AG08395 (cell line): ENCODE measurements at regions not wholly inside any gene's neighbourhood (a gene's known extent, or its start where the extent isn't known, plus 50 kb on each side); places are given as distances from the start of the nearest gene placed in this dataset.
"Not testable (repeated sequence)": the region's sequence is repeated elsewhere in the genome, so short reads cannot be mapped to it uniquely, and the experiment has no call there.

ENCODE experiments used
- DNase-seq: peaks from one replicate; pipeline ENCODE4 v3.0.0; 2012; ENCODE audit warnings: mixed read lengths, low spot score

DNA sequence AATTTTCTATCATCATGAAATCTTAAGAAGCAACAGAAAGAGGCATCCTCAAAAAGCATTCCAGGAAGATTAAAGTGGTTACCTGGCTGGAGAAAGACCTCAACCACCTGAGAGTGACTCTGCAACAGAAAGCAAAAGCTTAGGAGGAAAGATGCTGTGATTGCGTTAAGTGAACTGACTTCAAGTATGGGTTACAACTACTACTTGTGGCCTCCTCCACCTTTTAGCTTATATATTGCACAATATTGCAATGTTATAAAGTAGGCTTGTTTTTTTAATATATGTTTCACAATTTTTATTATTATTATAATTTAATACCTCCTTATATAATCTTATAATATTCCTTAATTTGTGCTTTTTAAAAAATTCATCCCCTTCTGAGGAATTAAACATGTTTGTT is 1407.5 kb downstream of the KCNT2 start:
- no peak for DNase-seq

- DNase-seq, result no peak
Measured at GRCh38 chr1:195197116-195197515, 1411.1 kb downstream of the KCNT2 start.

- no peak for DNase-seq
Measured at GRCh38 chr1:195195423-195196057, 1412.7 kb downstream of the KCNT2 start.

- DNase-seq, result no peak
Measured at GRCh38 chr1:195193134-195193533, 1415.1 kb downstream of the KCNT2 start.

- no peak for DNase-seq
Measured at GRCh38 chr1:195188821-195189220, 1419.4 kb downstream of the KCNT2 start.

DNA sequence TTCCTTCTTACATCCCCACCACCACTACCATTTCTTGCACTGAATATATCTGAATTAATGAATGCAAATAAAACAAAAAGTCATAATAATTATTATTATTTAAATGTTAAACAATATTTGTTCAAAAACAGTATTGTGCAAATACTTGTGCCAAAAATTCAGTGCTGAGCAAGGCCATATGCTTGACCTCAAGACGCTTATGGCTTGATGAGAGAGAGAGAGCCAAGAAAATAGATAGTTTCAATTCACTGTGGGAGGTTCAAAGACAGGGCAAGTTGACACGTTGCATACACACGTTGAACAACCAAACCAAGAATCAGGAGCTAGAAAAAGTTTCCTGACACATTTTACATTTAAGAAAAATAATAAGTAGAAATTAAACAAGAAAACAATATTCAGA is 1421.7 kb downstream of the KCNT2 start:
- DNase-seq, result no peak

GRCh38 chr1:195185736-195186135 is 1422.5 kb downstream of the KCNT2 start:
- no peak for DNase-seq

- no peak for DNase-seq
Measured at GRCh38 chr1:195185321-195185720, 1422.9 kb downstream of the KCNT2 start.

DNA sequence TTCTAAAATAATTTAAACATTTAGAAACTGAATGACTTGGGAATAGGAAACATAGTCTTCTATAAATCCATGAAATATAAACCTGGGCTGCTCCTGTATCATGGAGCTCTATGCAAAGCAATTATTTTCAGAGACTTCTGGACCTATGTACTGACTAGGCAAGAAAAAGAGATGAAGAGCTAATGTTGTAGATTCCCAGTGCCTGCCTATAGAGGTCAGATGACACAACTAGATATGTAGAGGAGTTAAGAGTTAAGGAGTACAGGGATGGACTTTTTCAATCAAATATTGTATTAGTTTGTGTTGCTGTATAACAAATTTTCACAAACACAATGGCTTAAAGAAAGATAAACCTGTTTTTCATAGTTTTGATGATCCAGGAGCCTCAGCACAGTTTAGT is 1434.5 kb downstream of the KCNT2 start:
- DNase-seq, result no peak

GRCh38 chr1:195159795-195160194 is 1448.4 kb downstream of the KCNT2 start:
- DNase-seq, result not testable (repeated sequence)

DNA sequence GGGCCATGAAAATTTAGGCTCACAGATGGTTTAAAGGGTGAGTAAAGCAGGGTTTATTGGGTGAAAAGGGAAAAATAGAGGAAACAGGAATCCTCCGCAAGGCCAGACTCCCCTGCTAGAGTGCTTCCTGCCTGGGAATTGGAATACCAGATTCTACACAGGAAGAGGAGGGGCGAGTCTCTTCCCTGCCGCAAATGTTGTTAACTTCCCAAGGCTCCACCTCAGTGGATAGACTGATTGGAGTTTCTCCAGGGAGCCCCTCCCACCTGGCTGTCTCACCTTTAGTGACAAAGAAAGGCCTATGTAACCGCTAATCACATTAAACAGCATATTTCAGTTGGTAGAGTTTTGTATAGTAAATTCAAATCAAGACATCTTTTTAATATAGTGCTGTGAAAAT is 1450.1 kb downstream of the KCNT2 start:
- no peak for DNase-seq

DNA sequence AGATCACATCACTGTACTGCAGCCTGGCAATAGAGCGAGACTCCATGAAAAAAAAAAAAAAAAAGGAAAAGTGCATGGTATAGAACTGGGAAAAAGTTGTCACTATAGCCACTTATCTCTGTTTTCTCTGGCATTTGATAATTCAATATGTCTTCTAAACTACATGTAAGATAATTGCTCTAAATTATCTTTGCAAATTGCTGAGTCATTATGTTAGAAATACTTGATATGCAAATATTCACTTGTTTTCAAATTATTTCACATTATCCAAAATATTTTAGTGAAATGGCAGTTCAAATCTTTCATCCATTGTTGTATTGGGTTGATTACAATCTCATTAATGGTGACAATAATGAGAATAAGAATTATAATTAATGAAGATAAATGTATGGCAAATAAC is 1455.1 kb downstream of the KCNT2 start:
- DNase-seq, result no peak

- DNase-seq, result no peak
Measured at GRCh38 chr1:195150768-195151167, 1457.5 kb downstream of the KCNT2 start.

DNA sequence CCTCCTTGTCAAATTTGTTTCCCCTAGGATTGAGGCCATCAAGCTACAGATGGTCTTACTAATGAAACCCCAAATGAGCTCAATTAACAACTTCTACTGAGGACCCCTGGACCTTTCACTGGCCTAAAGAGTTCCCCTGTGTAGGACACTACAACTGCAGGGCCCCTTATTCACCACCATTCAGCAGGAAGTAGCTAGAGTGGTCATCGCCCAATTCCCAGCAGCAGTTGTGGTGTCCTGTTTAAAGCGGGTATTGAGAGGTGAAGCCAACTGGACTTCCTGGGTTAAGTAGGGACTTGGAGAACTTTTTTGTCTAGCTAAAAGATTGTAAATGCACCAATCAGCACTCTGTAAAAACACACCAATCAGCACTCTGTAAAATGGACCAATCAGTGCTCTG is 1466.9 kb downstream of the KCNT2 start:
- DNase-seq, result no peak

DNA sequence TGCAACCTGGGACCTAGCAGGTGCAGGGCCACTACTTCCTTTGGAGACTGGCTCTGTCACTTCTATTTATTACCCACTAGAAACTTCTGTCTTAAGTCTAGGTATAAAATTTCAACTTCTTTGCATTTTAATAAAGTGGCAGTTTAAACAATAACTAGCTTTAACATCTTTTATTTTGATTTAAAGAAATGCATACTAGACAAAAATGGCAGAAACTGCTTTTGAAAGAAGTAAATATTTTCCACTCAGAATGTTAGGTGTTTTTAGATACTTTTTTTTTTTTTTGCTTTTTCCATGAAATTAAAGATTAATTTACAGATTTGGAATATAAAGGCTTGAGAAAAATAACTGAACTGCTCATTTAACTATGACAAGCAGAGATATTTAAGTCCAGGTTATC is 1477.6 kb downstream of the KCNT2 start:
- no peak for DNase-seq

GRCh38 chr1:195122497-195122896 is 1485.7 kb downstream of the KCNT2 start:
- DNase-seq, result no peak

GRCh38 chr1:195113471-195113870 is 1494.8 kb downstream of the KCNT2 start:
- no peak for DNase-seq

GRCh38 chr1:195105773-195106172 is 1502.5 kb downstream of the KCNT2 start:
- no peak for DNase-seq

- DNase-seq, result no peak
Measured at GRCh38 chr1:195105281-195105680, 1503.0 kb downstream of the KCNT2 start.

DNA sequence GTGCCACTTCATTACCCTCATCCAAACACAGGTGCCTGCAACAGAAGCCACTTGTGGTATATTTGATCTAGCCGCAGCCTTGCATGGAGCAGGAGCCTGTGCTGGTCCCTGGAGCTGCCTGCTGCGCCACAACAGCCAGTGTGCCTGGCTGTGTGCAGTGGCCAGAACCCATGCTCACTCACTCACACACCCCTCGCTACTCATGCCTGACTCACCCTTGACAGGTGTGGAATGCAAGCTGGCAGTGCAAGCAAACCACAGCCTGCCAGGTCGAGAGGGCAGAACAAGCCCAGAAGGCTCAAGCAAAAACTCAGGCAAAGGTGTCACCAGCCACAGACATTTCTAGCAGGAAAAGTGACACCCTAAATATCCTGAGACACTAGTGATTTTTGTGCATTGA is 1510.9 kb downstream of the KCNT2 start:
- no peak for DNase-seq

DNA sequence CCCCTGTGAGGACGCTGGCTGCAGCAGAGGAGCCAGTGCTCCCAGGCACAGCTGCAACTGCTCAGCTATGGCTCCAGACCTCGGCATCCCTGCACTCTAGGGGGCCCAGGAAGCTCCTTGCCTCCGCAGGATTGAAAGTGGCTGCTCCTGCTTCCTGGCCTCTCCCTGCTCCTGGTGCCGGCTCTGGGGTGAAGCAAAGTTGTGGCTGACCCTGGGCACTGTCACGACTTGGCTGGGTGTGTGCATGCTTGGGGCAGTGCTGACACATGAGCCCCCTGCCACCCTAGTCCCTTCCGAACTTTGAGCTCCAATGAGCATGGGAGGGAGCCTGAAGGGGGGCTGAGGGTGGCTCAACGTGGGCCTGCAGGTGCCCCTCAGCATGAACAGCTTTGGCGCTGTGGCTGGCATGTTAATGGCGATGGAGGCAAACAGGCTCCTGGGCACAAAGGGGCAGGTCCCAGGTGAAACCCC is 1512.2 kb downstream of the KCNT2 start:
- DNase-seq, result no peak

GRCh38 chr1:195085196-195085595 is 1523.0 kb downstream of the KCNT2 start:
- DNase-seq, result no peak

- DNase-seq, result no peak
Measured at GRCh38 chr1:195082183-195082582, 1526.1 kb downstream of the KCNT2 start.

- no peak for DNase-seq
Measured at GRCh38 chr1:195076682-195077081, 1531.6 kb downstream of the KCNT2 start.

- no peak for DNase-seq
Measured at GRCh38 chr1:195075973-195076372, 1532.3 kb downstream of the KCNT2 start.
